Stimulated activated CD8-positive, alpha-beta memory T cell treated with anti-CD3 and anti-CD28 coated beads, Interleukin-7, amount 100 ng/mL, for 4 hours (primary cell): ENCODE measurements at regions not wholly inside any gene's neighbourhood (a gene's known extent, or its start where the extent isn't known, plus 50 kb on each side); places are given as distances from the start of the nearest gene placed in this dataset.

Source experiments
- DNase-seq, 2 donors: peaks; one replicate each; pipeline ENCODE4 v3.0.0-alpha.2; 2020; ENCODE audit warnings: low read depth in 2 of 2

GRCh38 chr19:32171719-32172151 lies 173.7 kb upstream of the ZNF507 start:
- DNase-seq: no peak

GRCh38 chr19:32172566-32173160 lies 172.7 kb upstream of the ZNF507 start:
- DNase-seq: no peak

GRCh38 chr19:32173836-32174235 lies 171.6 kb upstream of the ZNF507 start:
- no peak for DNase-seq

GRCh38 chr19:32174386-32175113 lies 170.9 kb upstream of the ZNF507 start:
- DNase-seq: no peak

- no peak for DNase-seq
These were observed 168.8 kb upstream of the ZNF507 start for GRCh38 chr19:32176591-32176990.

GRCh38 chr19:32177686-32178085 lies 167.7 kb upstream of the ZNF507 start:
- no peak for DNase-seq

GRCh38 chr19:32178401-32178800 lies 167.0 kb upstream of the ZNF507 start:
- no peak for DNase-seq

GRCh38 chr19:32178956-32179355 lies 166.5 kb upstream of the ZNF507 start:
- no peak for DNase-seq

GRCh38 chr19:32181216-32181920 lies 164.0 kb upstream of the ZNF507 start:
- no peak for DNase-seq

GRCh38 chr19:32186542-32187330 lies 158.7 kb upstream of the ZNF507 start:
- DNase-seq: no peak

- no peak for DNase-seq
These were observed 156.5 kb upstream of the ZNF507 start for GRCh38 chr19:32188921-32189320.

GRCh38 chr19:32189956-32190706 lies 155.3 kb upstream of the ZNF507 start:
- DNase-seq: no peak

GRCh38 chr19:32191921-32192320 lies 153.5 kb upstream of the ZNF507 start:
- no peak for DNase-seq

GRCh38 chr19:32195706-32196610 lies 149.5 kb upstream of the ZNF507 start:
- DNase-seq: no peak

- no peak for DNase-seq
These were observed 148.6 kb upstream of the ZNF507 start for GRCh38 chr19:32196690-32197420.

GRCh38 chr19:32197896-32198882 lies 147.2 kb upstream of the ZNF507 start:
- no peak for DNase-seq

GRCh38 chr19:32199501-32200040 lies 145.8 kb upstream of the ZNF507 start:
- DNase-seq: no peak
